IPS-20b (cell line): ENCODE measurements at regions not wholly inside any gene's neighbourhood (a gene's known extent, or its start where the extent isn't known, plus 50 kb on each side); places are given as distances from the start of the nearest gene placed in this dataset.

Experiments
- H3K27ac ChIP-seq: one replicate; pipeline ENCODE4 v1.5.1; 2013; ENCODE audit warnings: low read length
- H3K27me3 ChIP-seq: 2 replicates; pipeline ENCODE4 v1.6.1; 2013; ENCODE audit warnings: mild to moderate bottlenecking, low read length, inconsistent platforms; ENCODE audit not compliant: insufficient read depth
- H3K36me3 ChIP-seq: 2 replicates; pipeline ENCODE4 v1.6.1; 2013; ENCODE audit warnings: low read depth, mild to moderate bottlenecking, inconsistent platforms, low read length, moderate library complexity; ENCODE audit not compliant: insufficient read depth
- H3K4me1 ChIP-seq: 2 replicates; pipeline ENCODE4 v1.6.1; 2013; ENCODE audit warnings: mild to moderate bottlenecking, control low read depth, inconsistent platforms, low read length, moderate library complexity; ENCODE audit not compliant: insufficient read depth
- H3K4me3 ChIP-seq: 2 replicates; pipeline ENCODE4 v1.5.1; 2013; ENCODE audit warnings: mild to moderate bottlenecking, low read length, inconsistent platforms
- H3K9ac ChIP-seq: 2 replicates; pipeline ENCODE4 v1.6.1; 2013; ENCODE audit warnings: low read depth, mild to moderate bottlenecking, inconsistent platforms, low read length, moderate library complexity
- H3K9me3 ChIP-seq: 2 replicates; pipeline ENCODE4 v1.6.1; 2013; ENCODE audit warnings: mild to moderate bottlenecking, low read depth, low read length, inconsistent platforms; ENCODE audit not compliant: insufficient read depth

- no peak overlapping the region for H3K27ac ChIP-seq
Observed at GRCh38 chr14:71668186-71668912, 263.9 kb upstream of the RGS6 start.

GRCh38 chr14:71672596-71672995 is 259.6 kb upstream of the RGS6 start:
- no peaks in the 10 kb centered on the region for H3K27me3 ChIP-seq
- H3K36me3 ChIP-seq = peaks cover 39% of the 10 kb centered on the region
- no peaks in the 10 kb centered on the region for H3K9me3 ChIP-seq
- no peaks in the 10 kb centered on the region for H3K4me1 ChIP-seq
- H3K4me3 ChIP-seq = no peak overlapping the region
- no peak overlapping the region for H3K27ac ChIP-seq
- H3K9ac ChIP-seq = no peak overlapping the region

More at GRCh38 chr14:71668186-71668912, 263.9 kb upstream of the RGS6 start:
- Histone ChIP-seq H3K4me1 (no peaks in the 10 kb centered on the region), H3K9ac (no peak overlapping the region), H3K27me3 (no peaks in the 10 kb centered on the region), H3K36me3 (peaks cover 32% of the 10 kb centered on the region), H3K9me3 (no peaks in the 10 kb centered on the region), H3K4me3 (no peak overlapping the region)

- H3K9ac ChIP-seq = no peak overlapping the region
- H3K27ac ChIP-seq = no peak overlapping the region
- no peaks in the 10 kb centered on the region for H3K27me3 ChIP-seq
- H3K4me1 ChIP-seq = no peaks in the 10 kb centered on the region
- H3K9me3 ChIP-seq = no peaks in the 10 kb centered on the region
- peaks cover 33% of the 10 kb centered on the region for H3K36me3 ChIP-seq
- H3K4me3 ChIP-seq = no peak overlapping the region
Observed at GRCh38 chr14:71675126-71675899, 256.9 kb upstream of the RGS6 start.

- Histone ChIP-seq H3K27ac (no peak overlapping the region), H3K9me3 (no peaks in the 10 kb centered on the region), H3K9ac (no peak overlapping the region)
Observed at GRCh38 chr14:71675900-71676287, 256.3 kb upstream of the RGS6 start.

GRCh38 chr14:71680736-71681387 is 251.4 kb upstream of the RGS6 start:
- Histone ChIP-seq H3K9ac (no peak overlapping the region), H3K27me3 (no peaks in the 10 kb centered on the region), H3K4me1 (peaks cover 9% of the 10 kb centered on the region; the same call in 1 of the 2 replicates), H3K36me3 (peaks cover 8% of the 10 kb centered on the region), H3K27ac (no peak overlapping the region), H3K9me3 (no peaks in the 10 kb centered on the region), H3K4me3 (no peak overlapping the region)

More at GRCh38 chr14:71675900-71676287, 256.3 kb upstream of the RGS6 start:
- H3K4me3 ChIP-seq = no peak overlapping the region
- no peaks in the 10 kb centered on the region for H3K27me3 ChIP-seq
- H3K36me3 ChIP-seq = peaks cover 33% of the 10 kb centered on the region
- H3K4me1 ChIP-seq = no peaks in the 10 kb centered on the region; the same call in 1 of the 2 replicates

GRCh38 chr14:71682337-71682736 is 249.9 kb upstream of the RGS6 start:
- H3K36me3 ChIP-seq = peaks cover 11% of the 10 kb centered on the region
- no peak overlapping the region for H3K9ac ChIP-seq
- H3K27me3 ChIP-seq = no peaks in the 10 kb centered on the region
- H3K4me3 ChIP-seq = no peak overlapping the region
- no peaks in the 10 kb centered on the region for H3K9me3 ChIP-seq
- H3K4me1 ChIP-seq = peaks cover 9% of the 10 kb centered on the region; the same call in 1 of the 2 replicates
- H3K27ac ChIP-seq = no peak overlapping the region

GRCh38 chr14:71684323-71684722 is 247.9 kb upstream of the RGS6 start:
- H3K36me3 ChIP-seq = peaks cover 11% of the 10 kb centered on the region
- no peaks in the 10 kb centered on the region for H3K9me3 ChIP-seq
- H3K4me1 ChIP-seq = peaks cover 9% of the 10 kb centered on the region; the same call in 1 of the 2 replicates
- H3K27me3 ChIP-seq = no peaks in the 10 kb centered on the region
- no peak overlapping the region for H3K4me3 ChIP-seq
- H3K9ac ChIP-seq = no peak overlapping the region
- no peak overlapping the region for H3K27ac ChIP-seq

GRCh38 chr14:71686677-71687076 is 245.6 kb upstream of the RGS6 start:
- Histone ChIP-seq H3K27ac (no peak overlapping the region), H3K9ac (no peak overlapping the region), H3K4me3 (no peak overlapping the region), H3K4me1 (peaks cover 3% of the 10 kb centered on the region; the same call in 1 of the 2 replicates), H3K9me3 (no peaks in the 10 kb centered on the region), H3K36me3 (peaks cover 20% of the 10 kb centered on the region), H3K27me3 (no peaks in the 10 kb centered on the region)

GRCh38 chr14:71687166-71687831 is 244.9 kb upstream of the RGS6 start:
- Histone ChIP-seq H3K4me3 (no peak overlapping the region), H3K4me1 (no peaks in the 10 kb centered on the region), H3K27ac (no peak overlapping the region), H3K27me3 (no peaks in the 10 kb centered on the region), H3K9me3 (no peaks in the 10 kb centered on the region), H3K9ac (no peak overlapping the region), H3K36me3 (peaks cover 21% of the 10 kb centered on the region)

GRCh38 chr14:71688576-71688975 is 243.7 kb upstream of the RGS6 start:
- Histone ChIP-seq H3K9ac (no peak overlapping the region), H3K4me3 (no peak overlapping the region), H3K4me1 (no peaks in the 10 kb centered on the region), H3K36me3 (peaks cover 27% of the 10 kb centered on the region), H3K27ac (no peak overlapping the region), H3K27me3 (no peaks in the 10 kb centered on the region), H3K9me3 (no peaks in the 10 kb centered on the region)

- Histone ChIP-seq H3K36me3 (peaks cover 23% of the 10 kb centered on the region), H3K4me3 (no peak overlapping the region), H3K9ac (no peak overlapping the region), H3K4me1 (no peaks in the 10 kb centered on the region), H3K27ac (no peak overlapping the region), H3K27me3 (no peaks in the 10 kb centered on the region), H3K9me3 (no peaks in the 10 kb centered on the region)
Observed at GRCh38 chr14:71690478-71690877, 241.8 kb upstream of the RGS6 start.
